Mesothelial cell of epicardium (in vitro differentiated cells): ENCODE measurements at regions not wholly inside any gene's neighbourhood (a gene's known extent, or its start where the extent isn't known, plus 50 kb on each side); places are given as distances from the start of the nearest gene placed in this dataset.

ENCODE experiments used
- DNase-seq, 2 experiments: peaks; one replicate each; pipeline ENCODE4 v3.0.0; 2021; ENCODE audit warnings: low spot score in 2 of 2; ENCODE audit not compliant: unreplicated experiment in 2 of 2
- H3K27ac Mint-ChIP-seq: 2 replicates; pipeline ENCODE4 v1.8.0; 2021; ENCODE audit warnings: mixed read lengths
- H3K27me3 Mint-ChIP-seq: 2 replicates; pipeline ENCODE4 v1.8.0; 2021; ENCODE audit warnings: low read depth, mixed read lengths
- H3K36me3 Mint-ChIP-seq: 2 replicates; pipeline ENCODE4 v1.8.0; 2021; ENCODE audit warnings: mixed read lengths
- H3K4me1 Mint-ChIP-seq: 2 replicates; pipeline ENCODE4 v1.8.0; 2021; ENCODE audit warnings: mixed read lengths
- H3K4me3 Mint-ChIP-seq: 2 replicates; pipeline ENCODE4 v1.8.0; 2021; ENCODE audit warnings: mild to moderate bottlenecking, moderate library complexity, mixed read lengths
- H3K9me3 Mint-ChIP-seq: 2 replicates; pipeline ENCODE4 v1.8.0; 2021; ENCODE audit warnings: mixed read lengths
- TF ChIP-seq, protein P1 (sequence below): fragments of 200-600 bp; sonication (generic); IDR thresholded peaks from one replicate; pipeline ENCODE4 v1.5.0; 2021; ENCODE audit warnings: antibody characterized with exemption; ENCODE audit not compliant: unreplicated experiment

DNA sequence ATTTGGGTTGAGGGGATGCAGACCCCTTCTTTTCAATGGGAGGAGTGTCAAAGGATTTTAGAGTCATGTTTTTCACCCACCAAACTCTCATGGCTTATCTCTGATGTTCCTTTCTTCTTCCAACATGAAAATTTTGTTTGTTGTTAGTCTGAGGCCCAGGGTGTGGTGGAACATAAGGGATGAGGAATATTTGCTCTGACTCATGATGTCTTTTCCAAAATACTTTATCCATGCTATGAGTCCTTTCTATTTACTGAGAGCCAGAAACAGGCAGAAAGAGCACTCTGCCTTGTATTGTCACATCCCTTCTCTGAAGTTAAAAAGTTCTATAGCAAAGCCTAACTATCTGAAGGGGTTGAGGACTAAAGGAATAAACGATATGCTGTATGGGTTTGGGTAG is 61.6 kb upstream of the GYPA start:
- H3K36me3 Mint-ChIP-seq: peaks cover 2% of the 10 kb centered on the region
- H3K9me3 Mint-ChIP-seq: peaks cover 17% of the 10 kb centered on the region
- no peaks in the 10 kb centered on the region for H3K27me3 Mint-ChIP-seq
- H3K4me3 Mint-ChIP-seq: no peak overlapping the region
- DNase-seq: no peak
- H3K27ac Mint-ChIP-seq: no peak overlapping the region
- TF ChIP-seq, protein P1, sequence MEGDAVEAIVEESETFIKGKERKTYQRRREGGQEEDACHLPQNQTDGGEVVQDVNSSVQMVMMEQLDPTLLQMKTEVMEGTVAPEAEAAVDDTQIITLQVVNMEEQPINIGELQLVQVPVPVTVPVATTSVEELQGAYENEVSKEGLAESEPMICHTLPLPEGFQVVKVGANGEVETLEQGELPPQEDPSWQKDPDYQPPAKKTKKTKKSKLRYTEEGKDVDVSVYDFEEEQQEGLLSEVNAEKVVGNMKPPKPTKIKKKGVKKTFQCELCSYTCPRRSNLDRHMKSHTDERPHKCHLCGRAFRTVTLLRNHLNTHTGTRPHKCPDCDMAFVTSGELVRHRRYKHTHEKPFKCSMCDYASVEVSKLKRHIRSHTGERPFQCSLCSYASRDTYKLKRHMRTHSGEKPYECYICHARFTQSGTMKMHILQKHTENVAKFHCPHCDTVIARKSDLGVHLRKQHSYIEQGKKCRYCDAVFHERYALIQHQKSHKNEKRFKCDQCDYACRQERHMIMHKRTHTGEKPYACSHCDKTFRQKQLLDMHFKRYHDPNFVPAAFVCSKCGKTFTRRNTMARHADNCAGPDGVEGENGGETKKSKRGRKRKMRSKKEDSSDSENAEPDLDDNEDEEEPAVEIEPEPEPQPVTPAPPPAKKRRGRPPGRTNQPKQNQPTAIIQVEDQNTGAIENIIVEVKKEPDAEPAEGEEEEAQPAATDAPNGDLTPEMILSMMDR: no peak
- H3K4me1 Mint-ChIP-seq: no peaks in the 10 kb centered on the region

DNA sequence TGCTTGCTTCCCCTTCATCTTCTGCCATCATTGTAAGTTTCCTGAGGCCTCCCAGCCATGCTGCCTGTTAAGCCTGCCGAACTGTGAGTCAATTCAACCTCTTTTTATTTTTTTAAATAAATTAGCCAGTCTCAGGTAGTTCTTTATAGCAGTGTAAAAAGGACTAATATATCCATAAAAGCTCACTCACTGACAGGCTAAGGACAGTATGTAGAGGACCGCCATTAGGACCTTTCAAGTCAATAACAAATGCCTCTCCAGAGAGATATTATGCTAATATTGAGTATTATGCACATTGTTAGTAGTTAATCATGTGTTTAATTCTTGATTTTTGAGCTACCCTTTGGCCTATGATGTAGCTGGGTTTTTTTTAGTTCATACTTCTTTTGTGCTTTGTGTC is 62.6 kb upstream of the GYPA start:
- Mint-ChIP-seq H3K4me1 (no peaks in the 10 kb centered on the region), H3K27me3 (no peaks in the 10 kb centered on the region), H3K9me3 (peaks cover 8% of the 10 kb centered on the region), H3K4me3 (no peak overlapping the region), H3K36me3 (peaks cover 2% of the 10 kb centered on the region), H3K27ac (no peak overlapping the region)
- no peak for DNase-seq
- TF ChIP-seq, protein P1: no peak

DNA sequence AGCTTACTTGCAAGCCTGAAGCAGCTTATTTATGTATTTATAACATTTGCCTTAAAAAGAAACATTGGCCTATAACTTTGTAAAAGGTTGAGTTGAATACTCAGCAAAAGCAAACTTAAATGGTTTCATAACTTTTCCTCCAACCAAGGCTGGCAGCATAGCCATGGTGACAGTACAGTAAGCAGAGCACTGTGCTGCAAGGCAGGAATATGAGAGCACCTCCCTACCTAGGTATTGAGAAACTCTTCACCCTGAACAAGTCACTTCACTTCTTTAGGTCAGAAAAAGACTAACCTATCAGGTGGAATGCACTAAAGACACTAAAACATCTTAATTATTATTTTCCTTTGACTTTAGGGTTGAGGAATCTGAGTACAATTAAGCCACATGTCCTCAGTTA is 63.9 kb upstream of the GYPA start:
- DNase-seq: no peak
- H3K27ac Mint-ChIP-seq: no peak overlapping the region
- H3K36me3 Mint-ChIP-seq: no peaks in the 10 kb centered on the region
- H3K27me3 Mint-ChIP-seq: no peaks in the 10 kb centered on the region
- no peaks in the 10 kb centered on the region for H3K4me1 Mint-ChIP-seq
- H3K4me3 Mint-ChIP-seq: no peak overlapping the region
- peaks cover 6% of the 10 kb centered on the region for H3K9me3 Mint-ChIP-seq
- TF ChIP-seq, protein P1: no peak

DNA sequence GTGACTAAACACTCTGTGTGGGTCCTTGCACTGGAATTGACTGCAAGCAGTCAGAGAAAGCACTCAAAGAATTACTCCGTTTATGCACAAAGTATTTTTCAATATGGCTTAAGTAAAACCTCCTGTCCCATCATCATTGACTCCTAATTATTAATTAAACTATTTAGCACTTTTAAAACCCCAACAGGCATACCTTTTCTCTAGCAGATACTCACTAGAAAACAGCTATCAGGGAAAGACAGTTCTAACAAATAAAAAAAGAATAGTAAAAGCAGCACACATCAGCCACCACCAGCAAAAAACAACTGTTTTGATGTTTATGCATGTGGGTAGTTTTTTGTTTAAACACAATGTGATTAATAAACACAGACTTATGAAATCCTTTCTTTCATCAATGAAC is 66.2 kb upstream of the GYPA start:
- TF ChIP-seq, protein P1: no peak
- no peaks in the 10 kb centered on the region for H3K27me3 Mint-ChIP-seq
- no peaks in the 10 kb centered on the region for H3K36me3 Mint-ChIP-seq
- peaks cover 13% of the 10 kb centered on the region for H3K9me3 Mint-ChIP-seq
- H3K4me1 Mint-ChIP-seq: no peaks in the 10 kb centered on the region
- DNase-seq: no peak
- H3K27ac Mint-ChIP-seq: no peak overlapping the region
- H3K4me3 Mint-ChIP-seq: no peak overlapping the region

DNA sequence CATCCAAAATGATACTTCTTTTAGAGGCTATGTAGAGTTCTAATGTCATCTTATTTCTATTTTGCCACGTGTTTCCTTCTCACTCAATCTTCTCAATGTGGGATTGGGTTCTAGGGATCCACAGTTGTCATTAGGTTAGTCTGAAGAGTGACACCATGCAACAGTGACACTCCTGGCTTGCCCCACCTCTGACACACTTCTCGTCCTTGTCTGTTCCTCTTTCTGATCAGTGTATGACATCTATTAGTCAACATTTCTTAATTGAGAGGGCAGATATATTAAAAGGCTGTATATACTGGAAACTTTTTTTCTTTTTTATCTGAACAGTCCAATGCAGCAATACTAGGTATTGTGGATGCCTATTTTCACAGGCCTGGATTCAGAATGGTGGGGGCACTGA is 67.6 kb upstream of the GYPA start:
- no peaks in the 10 kb centered on the region for H3K4me1 Mint-ChIP-seq
- no peaks in the 10 kb centered on the region for H3K27me3 Mint-ChIP-seq
- peaks cover 13% of the 10 kb centered on the region for H3K9me3 Mint-ChIP-seq
- TF ChIP-seq, protein P1: no peak
- H3K4me3 Mint-ChIP-seq: no peak overlapping the region
- H3K36me3 Mint-ChIP-seq: no peaks in the 10 kb centered on the region
- H3K27ac Mint-ChIP-seq: no peak overlapping the region
- DNase-seq: no peak

DNA sequence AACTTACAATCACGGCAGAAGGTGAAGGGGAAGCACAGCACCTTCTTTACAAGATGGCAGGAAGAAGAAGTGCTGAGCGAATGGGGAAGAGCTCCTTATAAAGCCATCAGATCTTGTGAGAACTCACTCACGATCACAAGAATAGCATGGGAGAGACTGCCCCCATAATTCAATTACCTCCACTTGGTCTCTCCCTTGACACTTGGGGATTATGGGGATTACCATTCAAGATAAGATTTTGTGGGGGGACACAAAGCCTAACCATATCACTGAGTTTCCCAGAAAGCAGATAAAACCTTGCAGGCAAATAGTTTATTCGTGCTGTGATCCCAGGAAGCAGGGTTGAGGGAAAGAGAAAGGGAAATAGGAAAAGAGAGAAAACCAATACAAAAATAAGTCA is 69.0 kb upstream of the GYPA start:
- Mint-ChIP-seq H3K27me3 (no peaks in the 10 kb centered on the region), H3K4me1 (no peaks in the 10 kb centered on the region), H3K9me3 (peaks cover 21% of the 10 kb centered on the region), H3K4me3 (no peak overlapping the region), H3K27ac (no peak overlapping the region), H3K36me3 (no peaks in the 10 kb centered on the region)
- TF ChIP-seq, protein P1: no peak
- DNase-seq: no peak
